Hepatocyte (in vitro differentiated cells): ENCODE measurements at regions not wholly inside any gene's neighbourhood (a gene's known extent, or its start where the extent isn't known, plus 50 kb on each side); places are given as distances from the start of the nearest gene placed in this dataset.

ENCODE experiments used
- DNase-seq: peaks from one replicate; pipeline ENCODE4 v3.0.0-alpha.2; 2016; ENCODE audit warnings: low spot score
- H2AFZ ChIP-seq: fragments of 200-600 bp; sonication (generic); 2 replicates; pipeline ENCODE4 v1.6.0; 2016; ENCODE audit warnings: antibody characterized with exemption, mild to moderate bottlenecking
- H3K27ac ChIP-seq: fragments of 200-600 bp; sonication (generic); 2 replicates; pipeline ENCODE4 v1.5.1; 2016; ENCODE audit warnings: mild to moderate bottlenecking
- H3K27me3 ChIP-seq: fragments of 200-600 bp; sonication (generic); 2 replicates; pipeline ENCODE4 v1.6.1; 2016
- H3K36me3 ChIP-seq: fragments of 200-600 bp; sonication (generic); replicated peaks from 2 replicates; pipeline ENCODE4 v1.5.1; 2016; ENCODE audit warnings: low read depth; ENCODE audit not compliant: insufficient read depth
- H3K4me1 ChIP-seq: fragments of 200-600 bp; sonication (generic); 2 replicates; pipeline ENCODE4 v1.5.1; 2016; ENCODE audit warnings: mild to moderate bottlenecking, moderate library complexity; ENCODE audit not compliant: insufficient read depth
- H3K4me2 ChIP-seq: fragments of 200-600 bp; sonication (generic); 2 replicates; pipeline ENCODE4 v1.6.0; 2016
- H3K4me3 ChIP-seq: fragments of 200-600 bp; sonication (generic); 2 replicates; pipeline ENCODE4 v1.5.1; 2016; ENCODE audit warnings: mild to moderate bottlenecking
- H3K79me2 ChIP-seq: fragments of 200-600 bp; sonication (generic); 2 replicates; pipeline ENCODE4 v1.6.0; 2017; ENCODE audit warnings: mild to moderate bottlenecking
- H3K9me2 ChIP-seq: fragments of 200-600 bp; sonication (generic); replicated peaks from 2 replicates; pipeline ENCODE4 v1.6.0; 2017; ENCODE audit warnings: mild to moderate bottlenecking; ENCODE audit not compliant: insufficient read depth
- H3K9me3 ChIP-seq: fragments of 200-600 bp; sonication (generic); 2 replicates; pipeline ENCODE4 v1.5.1; 2016; ENCODE audit warnings: low read depth, mild to moderate bottlenecking
- H4K20me1 ChIP-seq: fragments of 200-600 bp; sonication (generic); 2 replicates; pipeline ENCODE4 v1.6.0; 2016; ENCODE audit warnings: mild to moderate bottlenecking; ENCODE audit not compliant: insufficient read depth, poor library complexity, severe bottlenecking
- EZH2 ChIP-seq: fragments of 200-600 bp; sonication (generic); IDR thresholded peaks from 2 replicates; pipeline ENCODE4 v1.6.1; 2016; ENCODE audit warnings: antibody characterized with exemption, mild to moderate bottlenecking, borderline replicate concordance
- EZH2phosphoT487 ChIP-seq: fragments of 200-600 bp; sonication (generic); IDR thresholded peaks from one replicate; pipeline ENCODE4 v1.6.1; 2018; ENCODE audit warnings: antibody characterized with exemption, mild to moderate bottlenecking, low read depth, moderate library complexity; ENCODE audit not compliant: unreplicated experiment, severe bottlenecking
- WGBS: methylation state at CpG from one replicate; pipeline ENCODE4 v1.1.6; 2016; ENCODE audit warnings: low lambda C conversion rate; ENCODE audit errors: missing lambda C conversion rate; 5-methylcytosine and 5-hydroxymethylcytosine counted together
- TF ChIP-seq, protein P1 (sequence below): fragments of 200-600 bp; sonication (generic); IDR thresholded peaks from 2 replicates; pipeline ENCODE4 v1.5.1; 2016; ENCODE audit warnings: antibody characterized with exemption, mild to moderate bottlenecking; ENCODE audit not compliant: poor library complexity

DNA sequence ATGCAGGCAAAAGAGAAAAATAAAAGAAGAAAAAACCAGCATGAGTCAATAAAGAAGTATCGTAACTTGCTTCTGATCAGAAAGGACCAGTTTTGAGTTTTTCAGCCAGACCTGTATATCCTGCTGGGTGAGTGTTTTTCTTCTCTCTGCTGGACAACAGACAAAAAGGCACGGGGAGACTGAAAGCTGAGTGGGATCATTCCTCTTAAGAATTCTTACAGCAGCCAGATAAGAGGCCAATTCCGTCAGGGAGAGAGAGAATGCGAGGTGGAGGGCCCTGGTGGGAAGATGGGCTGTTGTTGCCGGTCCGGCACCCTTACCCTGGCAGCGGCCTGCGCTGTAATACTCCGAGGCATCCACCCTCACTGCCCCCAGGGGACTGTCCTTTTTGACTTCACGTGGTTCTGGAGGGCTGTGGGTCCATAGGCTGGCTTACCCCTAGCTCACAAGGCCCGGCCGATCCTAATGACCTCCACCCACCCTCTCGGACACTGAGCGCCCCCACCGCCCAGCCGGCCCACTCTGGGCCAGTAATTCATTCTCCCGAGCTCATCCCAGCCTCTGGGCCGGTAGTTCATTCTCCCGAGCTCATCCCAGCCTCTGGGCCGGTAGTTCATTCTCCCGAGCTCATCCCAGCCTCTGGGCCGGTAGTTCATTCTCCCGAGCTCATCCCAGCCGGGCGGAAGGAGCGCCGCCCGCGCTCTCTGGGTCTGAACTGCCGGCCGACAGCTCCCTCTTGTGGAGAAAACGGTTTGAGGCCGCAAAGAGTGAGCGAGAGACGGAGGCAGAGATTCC lies 118.3 kb upstream of the SIRPA start:
- no peaks in the 10 kb centered on the region for H3K9me2 ChIP-seq
- H3K36me3 ChIP-seq = no peaks in the 10 kb centered on the region
- peak overlapping the region; percentile 74 for H3K4me2 ChIP-seq
- H3K4me3 ChIP-seq = peak overlapping the region; percentile 81
- WGBS = under 1% methylated on average over 34 of the region's 35 CpGs
- no peaks in the 10 kb centered on the region for H3K9me3 ChIP-seq
- H2AFZ ChIP-seq = peak overlapping the region; percentile 88
- H4K20me1 ChIP-seq = no peaks in the 10 kb centered on the region
- no peaks in the 10 kb centered on the region for H3K27me3 ChIP-seq
- peaks cover 8% of the 10 kb centered on the region for H3K4me1 ChIP-seq
- TF ChIP-seq EZH2 = no peak
- TF ChIP-seq, protein P1, sequence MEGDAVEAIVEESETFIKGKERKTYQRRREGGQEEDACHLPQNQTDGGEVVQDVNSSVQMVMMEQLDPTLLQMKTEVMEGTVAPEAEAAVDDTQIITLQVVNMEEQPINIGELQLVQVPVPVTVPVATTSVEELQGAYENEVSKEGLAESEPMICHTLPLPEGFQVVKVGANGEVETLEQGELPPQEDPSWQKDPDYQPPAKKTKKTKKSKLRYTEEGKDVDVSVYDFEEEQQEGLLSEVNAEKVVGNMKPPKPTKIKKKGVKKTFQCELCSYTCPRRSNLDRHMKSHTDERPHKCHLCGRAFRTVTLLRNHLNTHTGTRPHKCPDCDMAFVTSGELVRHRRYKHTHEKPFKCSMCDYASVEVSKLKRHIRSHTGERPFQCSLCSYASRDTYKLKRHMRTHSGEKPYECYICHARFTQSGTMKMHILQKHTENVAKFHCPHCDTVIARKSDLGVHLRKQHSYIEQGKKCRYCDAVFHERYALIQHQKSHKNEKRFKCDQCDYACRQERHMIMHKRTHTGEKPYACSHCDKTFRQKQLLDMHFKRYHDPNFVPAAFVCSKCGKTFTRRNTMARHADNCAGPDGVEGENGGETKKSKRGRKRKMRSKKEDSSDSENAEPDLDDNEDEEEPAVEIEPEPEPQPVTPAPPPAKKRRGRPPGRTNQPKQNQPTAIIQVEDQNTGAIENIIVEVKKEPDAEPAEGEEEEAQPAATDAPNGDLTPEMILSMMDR = peak; percentile 91
- no peak for TF ChIP-seq EZH2phosphoT487
- peaks cover 9% of the 10 kb centered on the region for H3K79me2 ChIP-seq
- peak; percentile 94 for DNase-seq
- H3K27ac ChIP-seq = peak overlapping the region; percentile 80

DNA sequence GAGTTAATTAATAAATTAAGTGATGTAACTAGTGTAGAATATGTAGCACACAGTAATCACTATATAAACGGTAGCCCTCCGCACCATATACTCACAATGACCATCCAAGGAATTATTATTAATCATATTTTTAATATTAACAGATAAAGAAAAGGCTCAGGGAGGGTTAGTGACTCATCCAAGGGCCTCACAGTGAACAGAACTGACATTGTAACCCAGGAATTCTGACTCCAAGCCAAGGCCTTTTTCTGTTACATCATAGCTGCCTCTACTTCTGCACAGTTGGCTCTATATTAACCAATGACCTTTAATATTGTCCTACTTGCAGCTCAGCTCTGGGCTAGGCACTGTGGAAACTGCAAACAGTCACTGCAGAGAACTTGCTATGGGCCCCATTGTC lies 117.5 kb upstream of the SIRPG start:
- no peak overlapping the region for H3K4me2 ChIP-seq

DNA sequence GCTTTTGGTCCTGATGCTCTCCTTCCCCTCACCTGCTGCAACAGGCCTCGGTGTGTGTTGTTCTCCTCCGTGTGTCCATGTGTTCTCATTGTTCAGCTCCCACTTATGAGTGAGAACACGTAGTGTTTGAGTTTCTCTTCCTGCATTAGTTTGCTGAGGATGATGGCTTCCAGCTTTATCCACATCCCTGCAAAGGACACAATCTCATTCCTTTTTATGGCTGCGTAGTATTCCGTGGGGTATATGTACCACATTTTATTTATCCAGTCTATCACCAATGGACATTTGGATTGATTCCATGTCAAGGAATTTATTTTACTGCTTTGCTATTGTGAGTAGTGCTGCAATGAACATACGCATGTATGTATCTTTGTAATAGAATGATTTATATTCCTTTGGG lies 116.9 kb upstream of the SIRPG start:
- 96% methylated on average over 6 of the region's 6 CpGs for WGBS

More for the DNA sequence above, 117.5 kb upstream of the SIRPG start:
- no peak overlapping the region for H2AFZ ChIP-seq
- 97% methylated on average over 2 of the region's 2 CpGs for WGBS
- no peaks in the 10 kb centered on the region for H3K9me2 ChIP-seq
- no peak for DNase-seq
- H3K4me3 ChIP-seq = no peak overlapping the region
- no peaks in the 10 kb centered on the region for H3K36me3 ChIP-seq
- no peaks in the 10 kb centered on the region for H4K20me1 ChIP-seq
- H3K79me2 ChIP-seq = peaks cover 9% of the 10 kb centered on the region
- H3K9me3 ChIP-seq = no peaks in the 10 kb centered on the region
- H3K27me3 ChIP-seq = no peaks in the 10 kb centered on the region
- no peak overlapping the region for H3K27ac ChIP-seq
- TF ChIP-seq EZH2 (no peak), EZH2phosphoT487 (no peak)
- TF ChIP-seq, protein P1 = no peak
- peaks cover 8% of the 10 kb centered on the region for H3K4me1 ChIP-seq

More for the DNA sequence above, 116.9 kb upstream of the SIRPG start:
- Histone ChIP-seq H3K9me3 (no peaks in the 10 kb centered on the region), H3K27me3 (no peaks in the 10 kb centered on the region), H4K20me1 (no peaks in the 10 kb centered on the region), H2AFZ (no peak overlapping the region), H3K79me2 (peaks cover 9% of the 10 kb centered on the region), H3K4me2 (no peak overlapping the region), H3K4me3 (no peak overlapping the region), H3K36me3 (no peaks in the 10 kb centered on the region), H3K9me2 (no peaks in the 10 kb centered on the region), H3K27ac (no peak overlapping the region), H3K4me1 (peaks cover 8% of the 10 kb centered on the region)
- TF ChIP-seq EZH2phosphoT487 (no peak), EZH2 (no peak)
- TF ChIP-seq, protein P1 = no peak
- DNase-seq = no peak
